ENCODE measurements at regions not wholly inside any gene's neighbourhood (a gene's known extent, or its start where the extent isn't known, plus 50 kb on each side); places are given as distances from the start of the nearest gene placed in this dataset.

DNA sequence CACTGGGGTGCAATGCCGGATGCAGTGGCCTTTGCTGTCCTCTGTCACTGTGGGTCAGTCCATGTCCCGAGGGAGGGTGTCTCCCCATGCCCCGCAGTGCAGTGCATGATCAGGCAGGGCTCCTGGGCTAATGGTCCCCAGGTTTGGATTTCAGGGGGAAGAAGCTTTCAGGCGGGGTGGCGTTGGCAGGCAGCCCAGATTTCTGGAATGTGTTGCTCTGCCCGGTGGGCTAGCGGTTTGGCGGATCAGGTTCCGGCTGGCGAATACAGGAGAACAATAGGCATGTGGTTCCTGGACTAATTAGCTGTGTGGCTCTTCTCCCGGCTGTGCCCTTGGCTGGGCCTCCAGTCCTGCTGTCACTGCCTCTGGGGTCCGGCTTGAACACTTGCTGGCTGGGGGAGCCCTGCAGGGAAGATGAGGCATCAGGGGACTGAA lies 141.3 kb downstream of the FGF9 start:
- in situ Hi-C loops (cut with HindIII; ENCODE audit: low pct_unique_long_range_greater_than_20kb, low sequenced_read_pairs) = no loop called here
- no peak for DNase-seq (ENCODE audit: low read depth, low spot score)

DNA sequence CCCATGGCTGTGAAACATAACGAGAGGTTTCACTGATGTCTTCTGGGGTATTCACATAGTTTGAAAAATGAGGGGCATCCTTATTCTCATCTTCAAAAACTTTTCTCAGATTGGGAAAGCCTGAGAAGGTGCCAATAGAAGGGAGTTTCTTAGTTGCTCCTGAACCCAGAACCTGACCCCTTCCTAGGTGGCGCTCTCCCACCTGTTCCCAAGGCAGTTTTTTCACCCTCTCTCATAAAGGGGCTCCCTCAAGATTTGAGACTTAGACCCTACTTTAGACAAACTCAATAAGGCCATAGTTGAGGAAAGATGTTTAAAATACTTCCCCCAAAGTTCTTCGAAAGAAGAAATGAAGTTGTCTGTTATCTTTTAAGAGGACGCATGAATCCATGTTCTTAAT lies 142.2 kb downstream of the FGF9 start:
- DNase-seq (ENCODE audit: low read depth, low spot score) = no peak
- in situ Hi-C loops (cut with HindIII; ENCODE audit: low pct_unique_long_range_greater_than_20kb, low sequenced_read_pairs) = no loop called here

DNA sequence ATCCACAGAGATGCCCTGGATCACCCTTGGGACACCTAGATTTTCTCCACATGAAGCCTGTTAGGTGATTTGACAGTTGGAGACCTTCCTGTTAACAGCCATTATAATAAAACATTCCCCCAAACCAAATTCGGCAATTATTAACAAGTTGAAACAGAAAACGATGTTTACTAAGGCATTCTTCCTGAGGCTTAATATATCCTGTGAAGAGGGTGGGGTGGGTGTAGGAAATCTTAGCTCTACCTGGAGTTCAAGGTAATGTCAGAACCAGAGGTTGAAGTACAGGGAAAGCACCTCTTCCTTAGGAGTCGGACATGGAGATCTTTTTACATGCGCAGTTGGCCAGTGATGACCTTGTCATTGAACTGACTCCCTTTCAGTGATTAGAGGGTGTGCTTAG lies 143.0 kb downstream of the FGF9 start:
- DNase-seq (ENCODE audit: low read depth, low spot score) = no peak
- in situ Hi-C loops (cut with HindIII; ENCODE audit: low pct_unique_long_range_greater_than_20kb, low sequenced_read_pairs) = no loop called here

DNA sequence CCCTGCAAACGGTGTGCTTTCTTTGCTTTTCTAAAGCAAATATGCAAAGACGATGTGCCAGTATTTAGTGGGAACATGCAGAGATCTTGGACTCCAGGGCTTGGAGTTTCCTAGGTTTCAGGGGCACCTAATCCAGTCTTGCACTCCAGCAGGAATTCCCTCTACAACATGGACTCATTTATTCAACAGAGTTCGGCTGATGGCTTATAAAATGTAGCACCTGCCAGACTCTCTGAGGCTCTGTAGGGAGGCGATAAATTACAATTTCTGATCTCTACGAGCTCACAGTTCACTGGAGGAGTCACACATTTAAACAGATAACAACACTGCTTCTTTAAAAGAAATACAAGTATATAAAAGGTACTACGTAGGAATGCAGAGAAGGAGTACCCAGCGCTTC lies 143.7 kb downstream of the FGF9 start:
- DNase-seq (ENCODE audit: low read depth, low spot score) = no peak
- in situ Hi-C loops (cut with HindIII; ENCODE audit: low pct_unique_long_range_greater_than_20kb, low sequenced_read_pairs) = no loop called here

DNA sequence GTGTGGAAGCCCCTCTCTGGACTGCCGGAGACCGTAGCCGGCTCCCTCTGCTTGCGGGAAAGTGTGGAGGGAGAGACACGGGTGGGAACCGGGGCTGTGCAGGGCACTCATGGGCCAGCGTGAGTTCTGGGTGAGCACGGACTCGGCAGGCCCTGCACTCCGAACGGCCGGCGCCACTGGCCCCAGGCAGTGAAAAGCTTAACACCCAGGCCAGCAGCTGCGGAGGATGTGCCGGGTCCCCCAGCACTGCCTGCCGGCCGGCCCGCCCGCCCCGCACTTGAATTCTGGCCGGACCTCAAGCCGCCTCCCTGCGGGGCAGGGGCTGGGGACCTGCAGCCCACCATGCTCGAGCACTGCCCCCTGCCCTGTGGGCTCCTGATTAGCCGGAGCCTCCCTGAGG lies 147.0 kb downstream of the FGF9 start:
- in situ Hi-C loops (cut with HindIII; ENCODE audit: low pct_unique_long_range_greater_than_20kb, low sequenced_read_pairs) = no loop called here
- DNase-seq (ENCODE audit: low read depth, low spot score) = no peak

DNA sequence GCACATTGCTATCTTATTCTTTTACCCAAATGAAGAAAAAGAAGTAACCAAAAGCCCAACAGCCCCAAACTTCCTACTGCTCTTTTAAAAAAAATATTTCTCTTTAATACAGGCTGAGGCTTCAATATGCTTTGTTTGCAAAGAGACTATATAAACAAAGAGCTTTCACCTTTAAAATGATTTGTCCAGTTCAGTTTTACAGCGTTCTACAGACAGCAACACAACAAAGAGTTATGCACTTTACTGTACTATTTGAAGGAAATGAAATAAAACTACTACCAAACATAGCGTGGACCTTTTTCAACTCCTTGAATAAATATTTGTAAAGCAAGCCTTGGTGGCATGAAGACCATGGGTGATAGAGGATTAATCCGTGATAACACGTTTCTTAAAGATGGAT lies 151.2 kb downstream of the FGF9 start:
- DNase-seq (ENCODE audit: low read depth, low spot score) = no peak
- in situ Hi-C loops (cut with HindIII; ENCODE audit: low pct_unique_long_range_greater_than_20kb, low sequenced_read_pairs) = no loop called here

DNA sequence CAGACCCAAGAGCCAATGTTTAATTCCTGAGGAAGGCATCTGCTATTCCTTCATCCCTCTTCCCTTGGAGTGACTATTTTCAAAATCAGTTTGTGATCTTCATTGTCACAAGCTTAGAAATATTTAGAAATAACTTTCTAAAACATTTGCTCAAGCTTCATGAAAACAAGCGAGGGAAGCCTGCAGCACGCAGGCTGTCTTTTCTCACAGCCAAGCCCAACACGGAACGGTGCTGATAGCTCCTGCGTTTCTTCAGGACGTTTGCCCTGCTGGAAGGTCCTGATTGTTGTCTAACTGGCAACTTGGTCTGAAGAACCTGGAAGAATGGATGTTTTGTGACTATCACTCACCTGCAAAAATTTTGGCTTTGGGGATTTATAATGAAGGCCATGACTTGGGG lies 152.5 kb downstream of the FGF9 start:
- in situ Hi-C loops (cut with HindIII; ENCODE audit: low pct_unique_long_range_greater_than_20kb, low sequenced_read_pairs) = no loop called here
- DNase-seq (ENCODE audit: low read depth, low spot score) = no peak

DNA sequence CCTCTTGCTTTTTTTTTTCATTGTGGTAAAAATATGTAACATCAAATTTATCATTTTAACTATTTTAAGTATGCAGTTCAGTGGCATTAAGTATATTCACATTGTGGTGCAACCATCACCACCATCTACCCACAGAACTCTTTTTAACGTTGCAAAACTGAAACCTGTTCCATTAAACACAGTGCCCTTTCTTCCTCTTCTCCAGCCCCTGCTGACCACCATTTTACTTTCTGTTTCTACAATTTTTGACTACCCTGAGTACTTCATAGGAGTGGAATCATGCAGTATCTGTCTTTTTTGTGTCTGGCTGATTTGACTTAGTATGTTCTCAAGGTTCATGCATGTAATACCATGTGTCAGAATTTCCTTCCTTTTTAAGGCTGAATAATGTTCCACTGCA lies 153.1 kb downstream of the FGF9 start:
- in situ Hi-C loops (cut with HindIII; ENCODE audit: low pct_unique_long_range_greater_than_20kb, low sequenced_read_pairs) = no loop called here
- DNase-seq (ENCODE audit: low read depth, low spot score) = no peak

DNA sequence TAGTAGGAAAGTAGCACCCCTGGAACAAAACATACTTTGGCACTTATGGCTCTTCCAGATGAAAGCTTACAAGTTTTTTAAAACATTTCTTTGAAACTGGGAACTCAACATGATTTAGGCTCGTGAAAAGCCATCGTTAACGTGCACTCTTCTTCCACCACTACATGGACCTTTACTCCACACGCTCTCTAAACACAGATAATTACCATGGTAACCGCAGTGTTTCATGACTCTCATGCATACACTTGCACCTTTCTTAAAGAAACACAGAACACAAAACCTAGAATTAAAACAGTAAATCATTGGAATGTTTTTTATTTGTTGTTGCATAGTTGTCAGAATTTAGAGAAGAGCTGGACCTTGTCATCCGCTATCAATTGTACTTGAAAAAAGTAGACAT lies 154.3 kb downstream of the FGF9 start:
- in situ Hi-C loops (cut with HindIII; ENCODE audit: low pct_unique_long_range_greater_than_20kb, low sequenced_read_pairs) = no loop called here
- no peak for DNase-seq (ENCODE audit: low read depth, low spot score)

DNA sequence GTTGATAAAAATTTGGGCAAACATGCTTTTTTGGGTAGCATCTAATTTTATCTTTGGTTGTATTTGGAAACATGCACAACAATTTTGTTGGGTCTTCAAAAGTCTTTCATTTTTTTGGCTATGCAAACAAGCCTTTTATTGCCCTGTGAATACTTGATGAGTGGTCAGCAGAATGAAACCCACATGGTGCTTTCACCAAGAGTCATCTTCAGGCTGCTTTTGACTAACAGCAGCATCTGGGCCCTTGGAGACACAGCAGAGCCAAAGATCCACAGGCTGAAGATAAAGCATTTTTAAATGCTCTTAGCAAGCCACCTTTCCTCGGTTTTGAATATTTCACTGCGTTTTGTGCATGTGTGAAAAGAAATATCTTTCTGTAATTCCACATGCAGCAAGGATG lies 154.9 kb downstream of the FGF9 start:
- DNase-seq (ENCODE audit: low read depth, low spot score) = no peak
- in situ Hi-C loops (cut with HindIII; ENCODE audit: low pct_unique_long_range_greater_than_20kb, low sequenced_read_pairs) = no loop called here

DNA sequence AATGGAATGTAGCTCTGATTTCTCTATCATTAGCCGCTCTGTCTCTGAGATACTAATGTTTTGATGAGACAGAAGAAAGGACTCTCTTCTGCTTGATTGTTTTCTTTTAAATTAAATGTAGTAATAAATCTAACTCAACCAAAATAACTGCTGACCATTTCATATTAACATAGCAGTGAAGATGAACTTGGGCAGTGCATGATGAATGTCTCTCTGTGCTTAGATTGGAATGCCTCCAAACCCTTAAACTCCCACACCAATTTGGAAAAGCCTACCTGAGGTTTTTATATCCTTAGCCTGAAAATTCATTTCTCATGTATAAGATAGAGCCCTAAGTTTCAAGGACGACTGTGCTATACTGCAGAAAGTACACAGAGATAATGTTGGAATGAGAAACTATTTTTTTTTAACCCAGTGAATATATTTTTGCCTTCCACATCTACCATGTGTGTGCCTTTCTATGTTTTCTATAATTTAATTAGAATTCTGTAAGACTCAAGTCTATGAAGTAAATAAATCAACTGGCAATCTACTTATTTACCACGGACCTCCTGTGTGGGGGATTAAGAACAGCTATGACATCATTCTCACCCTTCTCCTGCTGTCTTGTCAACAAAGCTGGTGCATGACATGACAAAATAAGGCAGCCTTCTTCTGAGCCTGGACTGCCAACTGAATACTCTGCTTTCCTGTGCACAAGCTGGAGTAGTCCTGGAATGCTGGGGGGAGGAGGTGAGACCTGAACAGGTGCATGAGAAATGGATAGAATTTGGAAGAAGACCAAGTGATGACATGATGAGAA lies 155.5 kb downstream of the FGF9 start:
- no peak for DNase-seq (ENCODE audit: low read depth, low spot score)
- in situ Hi-C loops (cut with HindIII; ENCODE audit: low pct_unique_long_range_greater_than_20kb, low sequenced_read_pairs) = no loop called here

DNA sequence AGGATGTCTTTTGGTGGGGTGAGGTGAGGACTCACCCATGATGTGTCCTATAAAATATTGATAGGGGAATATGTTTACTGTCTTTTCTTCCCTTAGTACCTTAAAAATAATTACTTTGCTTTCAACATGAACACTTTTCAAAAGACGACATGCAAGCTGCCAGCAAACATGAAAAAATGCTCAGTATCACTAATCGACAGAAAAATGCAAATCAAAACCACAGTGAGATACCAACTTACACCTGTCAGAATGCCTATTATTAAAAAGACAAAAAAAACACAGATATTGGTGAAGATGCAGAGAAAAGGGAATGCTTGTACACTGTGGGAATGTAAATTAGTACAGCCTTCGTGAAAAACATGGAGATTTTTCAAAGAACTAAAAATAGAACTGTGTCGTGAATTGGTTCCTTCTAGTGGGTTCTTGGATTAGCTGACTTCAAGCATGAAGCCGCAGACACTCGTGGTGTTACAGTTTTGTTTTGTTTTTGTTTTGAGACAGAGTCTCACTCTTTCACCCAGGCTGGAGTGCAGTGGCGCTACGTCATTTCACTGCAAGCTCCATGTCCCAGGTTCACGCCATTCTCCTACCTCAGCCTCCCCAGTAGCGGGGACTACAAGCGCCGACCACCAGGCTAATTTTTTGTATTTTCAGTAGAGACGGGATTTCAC lies 160.9 kb downstream of the FGF9 start:
- no peak for DNase-seq (ENCODE audit: low read depth, low spot score)
- in situ Hi-C loops (cut with HindIII; ENCODE audit: low pct_unique_long_range_greater_than_20kb, low sequenced_read_pairs) = no loop called here

DNA sequence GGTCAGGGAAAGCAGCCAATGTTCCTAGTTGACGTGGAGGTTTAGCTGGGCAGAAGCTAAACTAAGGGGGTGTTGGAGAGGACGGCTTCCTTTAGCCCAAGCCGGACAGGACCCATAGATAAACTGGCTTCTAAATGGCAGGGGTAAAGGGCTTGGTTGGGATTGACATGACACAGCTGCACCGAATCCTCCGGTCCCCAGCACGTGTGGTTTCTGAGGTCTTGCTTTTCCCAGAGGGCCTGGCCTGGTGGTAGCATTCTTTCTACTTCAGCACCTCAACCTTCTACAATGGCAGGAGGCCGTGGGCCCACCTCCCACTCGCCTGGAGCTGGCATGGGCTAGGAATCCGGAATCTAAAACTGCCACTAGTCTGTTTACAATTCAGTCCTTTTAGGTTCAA lies 163.0 kb downstream of the FGF9 start:
- no peak for DNase-seq (ENCODE audit: low read depth, low spot score)
- in situ Hi-C loops (cut with HindIII; ENCODE audit: low pct_unique_long_range_greater_than_20kb, low sequenced_read_pairs) = no loop called here

DNA sequence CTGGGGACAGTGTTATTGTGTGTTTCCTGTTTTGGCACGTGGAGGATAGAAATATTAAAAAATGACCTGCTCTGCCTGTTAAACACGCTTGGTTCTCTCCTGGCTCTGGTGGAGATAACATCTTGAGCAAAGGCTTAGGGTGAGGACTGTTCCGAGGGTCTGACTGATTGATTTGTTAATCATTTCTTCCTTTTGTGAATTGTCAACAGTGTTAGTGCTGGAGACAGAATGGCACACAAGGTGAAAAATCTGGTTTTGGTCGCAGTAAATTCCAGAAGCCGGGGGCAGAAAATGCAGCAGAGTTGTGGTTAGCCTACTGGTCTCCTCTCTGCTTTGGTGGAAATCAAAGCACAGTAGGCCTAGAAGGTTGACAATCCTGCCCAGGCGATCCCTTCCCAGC lies 163.6 kb downstream of the FGF9 start:
- in situ Hi-C loops (cut with HindIII; ENCODE audit: low pct_unique_long_range_greater_than_20kb, low sequenced_read_pairs) = no loop called here
- DNase-seq (ENCODE audit: low read depth, low spot score) = no peak

DNA sequence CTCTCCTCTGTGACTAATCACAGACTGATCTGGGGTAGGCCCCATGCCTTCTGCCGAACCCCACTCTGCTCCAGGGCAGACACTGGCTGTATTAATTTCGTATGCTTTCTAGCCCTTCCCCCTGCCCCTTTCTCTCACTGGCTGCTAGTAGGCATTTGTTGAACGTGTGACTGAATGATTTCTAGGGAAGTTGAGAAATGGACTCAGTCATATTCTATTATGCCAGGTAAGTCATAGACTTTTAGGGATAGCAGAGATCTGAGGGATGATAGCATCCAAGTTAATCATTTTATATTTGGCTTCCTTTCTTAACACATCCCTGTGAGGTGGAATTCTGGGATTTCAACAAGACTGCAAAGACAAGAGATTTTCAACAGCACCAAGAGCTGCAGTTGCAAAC lies 166.4 kb downstream of the FGF9 start:
- in situ Hi-C loops (cut with HindIII; ENCODE audit: low pct_unique_long_range_greater_than_20kb, low sequenced_read_pairs) = no loop called here
- DNase-seq (ENCODE audit: low read depth, low spot score) = no peak

DNA sequence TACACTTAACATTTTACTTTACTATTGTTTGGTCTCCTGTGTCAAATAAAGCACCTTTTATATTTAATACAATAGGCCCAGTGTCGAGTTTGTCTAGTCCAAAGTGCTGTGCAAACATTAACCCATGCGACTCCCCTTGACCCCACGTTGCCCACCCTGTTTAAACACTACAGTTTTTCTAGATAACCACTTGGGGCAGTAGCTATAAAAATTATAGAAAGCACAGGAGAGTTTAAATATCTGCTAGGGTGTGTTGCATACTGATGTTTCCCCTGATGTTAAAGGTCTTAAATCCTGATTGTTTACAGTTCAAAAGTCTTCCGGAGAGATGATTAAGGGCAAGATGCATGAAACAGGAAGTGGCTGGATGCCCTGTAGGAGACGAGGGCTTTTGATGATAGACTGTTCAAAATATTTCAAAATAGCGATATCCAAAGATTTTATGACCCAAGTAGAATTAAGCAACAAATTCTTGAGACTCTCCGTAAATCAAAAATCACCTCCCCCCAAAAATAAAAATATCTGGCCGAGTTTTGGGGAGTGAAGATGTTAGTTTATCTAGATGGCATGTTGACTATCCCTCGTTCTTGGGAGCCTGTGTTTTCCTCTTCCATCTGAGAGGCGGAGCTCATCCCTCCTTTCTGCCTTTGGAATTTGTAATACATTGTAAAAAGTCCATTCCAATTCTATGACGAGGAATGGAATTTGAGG lies 167.1 kb downstream of the FGF9 start:
- peak; percentile 13 for DNase-seq (ENCODE audit: low read depth, low spot score)
- in situ Hi-C loops (cut with HindIII; ENCODE audit: low pct_unique_long_range_greater_than_20kb, low sequenced_read_pairs) = no loop called here

DNA sequence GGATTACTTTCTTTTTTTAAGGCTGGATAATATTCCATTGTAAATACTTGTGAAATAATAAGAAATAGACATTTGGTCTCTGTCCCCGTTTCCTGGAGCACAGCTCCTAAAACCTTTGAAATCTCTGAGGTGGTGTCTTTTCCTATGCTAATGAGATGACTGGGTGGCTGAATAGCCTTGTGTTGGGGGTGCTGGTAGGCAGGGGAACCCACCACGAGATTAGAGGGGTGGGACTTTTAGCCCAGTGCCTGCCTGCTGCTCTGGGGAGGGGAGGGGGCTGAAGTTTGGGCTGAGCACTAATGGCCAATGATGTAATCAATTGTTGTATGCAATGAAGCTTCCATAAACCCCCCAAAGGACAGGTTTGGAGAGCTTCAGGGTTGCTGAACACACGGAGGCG lies 175.7 kb downstream of the FGF9 start:
- DNase-seq (ENCODE audit: low read depth, low spot score) = no peak
- in situ Hi-C loops (cut with HindIII; ENCODE audit: low pct_unique_long_range_greater_than_20kb, low sequenced_read_pairs) = no loop called here

DNA sequence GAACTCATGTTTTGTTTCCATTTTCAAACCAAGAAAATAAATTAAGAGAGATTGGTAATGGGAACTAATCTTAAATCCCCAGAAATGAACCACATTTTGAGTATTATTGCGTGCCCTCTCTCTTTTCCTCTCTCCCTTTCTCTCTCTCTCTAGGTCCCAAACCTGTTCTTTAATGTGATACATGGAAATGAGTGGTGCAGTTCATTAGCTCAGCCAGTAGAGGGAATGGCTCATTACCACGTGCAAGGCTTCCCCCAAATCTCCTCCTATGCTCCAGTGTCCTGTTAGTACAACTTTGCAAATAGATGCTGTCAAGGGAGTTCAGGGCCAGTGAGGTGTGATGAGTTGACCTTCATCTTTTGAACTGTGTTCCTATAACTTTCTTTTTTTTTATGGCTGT lies 178.4 kb downstream of the FGF9 start:
- in situ Hi-C loops (cut with HindIII; ENCODE audit: low pct_unique_long_range_greater_than_20kb, low sequenced_read_pairs) = no loop called here
- DNase-seq (ENCODE audit: low read depth, low spot score) = peak; percentile 66
